Loucy (cell line): ENCODE measurements at regions not wholly inside any gene's neighbourhood (a gene's known extent, or its start where the extent isn't known, plus 50 kb on each side); places are given as distances from the start of the nearest gene placed in this dataset.

Source experiments
- EZH2phosphoT487 ChIP-seq: fragments of 200-600 bp; IDR thresholded peaks from 2 replicates; pipeline ENCODE4 v1.6.1; 2018; ENCODE audit warnings: antibody characterized with exemption, mild to moderate bottlenecking, moderate library complexity, borderline replicate concordance
- TF ChIP-seq, protein P1 (sequence below): fragments of 200-600 bp; sonication (generic); conservative IDR thresholded peaks from 2 replicates; pipeline ENCODE4 v1.5.1; 2014; ENCODE audit warnings: mild to moderate bottlenecking, antibody characterized with exemption, low read length

DNA sequence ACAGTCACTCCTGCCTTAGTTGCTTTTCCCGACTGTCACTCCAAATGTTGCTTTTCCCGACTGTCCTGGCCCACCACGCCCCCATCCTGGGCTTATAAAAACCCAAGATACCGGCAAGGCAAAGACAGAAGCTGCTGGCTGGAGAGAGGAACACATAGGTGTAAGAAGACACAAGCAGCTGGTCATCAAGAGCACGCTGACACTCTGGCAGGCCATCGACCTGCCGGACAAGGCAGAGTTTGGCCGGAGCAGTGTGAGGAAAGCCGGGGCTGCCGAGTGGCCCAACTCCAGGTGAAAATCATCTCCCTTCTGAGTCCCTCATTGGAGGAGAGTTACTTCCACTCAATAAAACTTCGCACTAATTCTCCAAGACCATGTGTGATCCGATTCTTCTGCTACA lies 349.5 kb downstream of the SLITRK1 start:
- TF ChIP-seq, protein P1, sequence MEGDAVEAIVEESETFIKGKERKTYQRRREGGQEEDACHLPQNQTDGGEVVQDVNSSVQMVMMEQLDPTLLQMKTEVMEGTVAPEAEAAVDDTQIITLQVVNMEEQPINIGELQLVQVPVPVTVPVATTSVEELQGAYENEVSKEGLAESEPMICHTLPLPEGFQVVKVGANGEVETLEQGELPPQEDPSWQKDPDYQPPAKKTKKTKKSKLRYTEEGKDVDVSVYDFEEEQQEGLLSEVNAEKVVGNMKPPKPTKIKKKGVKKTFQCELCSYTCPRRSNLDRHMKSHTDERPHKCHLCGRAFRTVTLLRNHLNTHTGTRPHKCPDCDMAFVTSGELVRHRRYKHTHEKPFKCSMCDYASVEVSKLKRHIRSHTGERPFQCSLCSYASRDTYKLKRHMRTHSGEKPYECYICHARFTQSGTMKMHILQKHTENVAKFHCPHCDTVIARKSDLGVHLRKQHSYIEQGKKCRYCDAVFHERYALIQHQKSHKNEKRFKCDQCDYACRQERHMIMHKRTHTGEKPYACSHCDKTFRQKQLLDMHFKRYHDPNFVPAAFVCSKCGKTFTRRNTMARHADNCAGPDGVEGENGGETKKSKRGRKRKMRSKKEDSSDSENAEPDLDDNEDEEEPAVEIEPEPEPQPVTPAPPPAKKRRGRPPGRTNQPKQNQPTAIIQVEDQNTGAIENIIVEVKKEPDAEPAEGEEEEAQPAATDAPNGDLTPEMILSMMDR = no peak
- TF ChIP-seq EZH2phosphoT487 = no peak
